HG02678 (cell line): ENCODE measurements at regions not wholly inside any gene's neighbourhood (a gene's known extent, or its start where the extent isn't known, plus 50 kb on each side); places are given as distances from the start of the nearest gene placed in this dataset.

Experiments
- ATAC-seq: cut with Tn5 transposase; IDR thresholded peaks from one replicate; pipeline ENCODE4 v1.9.1; 2021; ENCODE audit warnings: mild to moderate bottlenecking, moderate library complexity; ENCODE audit not compliant: unreplicated experiment

- ATAC-seq = no peak
These were observed 261.4 kb downstream of the CNTN3 start for GRCh38 chr3:74353039-74353438.

DNA sequence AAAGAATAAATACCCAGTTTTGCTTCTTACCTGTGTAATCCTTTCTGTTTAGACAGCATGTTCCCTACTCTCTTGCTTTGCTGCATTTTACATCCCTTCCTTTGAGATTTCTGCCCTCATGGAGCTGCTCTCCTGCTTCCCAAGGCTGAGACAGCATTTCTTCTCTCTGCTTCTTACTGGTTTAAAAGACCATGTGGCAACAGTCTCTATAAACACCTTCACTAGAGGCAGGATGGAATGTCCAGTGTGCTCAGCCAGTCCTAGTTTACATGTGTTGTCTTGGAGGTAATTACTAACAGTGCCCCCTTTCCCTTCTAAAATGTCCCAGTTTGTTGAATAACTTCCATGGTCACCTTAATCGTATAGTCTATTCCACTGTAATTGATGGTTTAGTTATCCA lies 262.3 kb downstream of the CNTN3 start:
- ATAC-seq = no peak

- ATAC-seq = no peak
These were observed 263.2 kb downstream of the CNTN3 start for GRCh38 chr3:74351213-74351612.

GRCh38 chr3:74349015-74349414 lies 265.4 kb downstream of the CNTN3 start:
- ATAC-seq = no peak

DNA sequence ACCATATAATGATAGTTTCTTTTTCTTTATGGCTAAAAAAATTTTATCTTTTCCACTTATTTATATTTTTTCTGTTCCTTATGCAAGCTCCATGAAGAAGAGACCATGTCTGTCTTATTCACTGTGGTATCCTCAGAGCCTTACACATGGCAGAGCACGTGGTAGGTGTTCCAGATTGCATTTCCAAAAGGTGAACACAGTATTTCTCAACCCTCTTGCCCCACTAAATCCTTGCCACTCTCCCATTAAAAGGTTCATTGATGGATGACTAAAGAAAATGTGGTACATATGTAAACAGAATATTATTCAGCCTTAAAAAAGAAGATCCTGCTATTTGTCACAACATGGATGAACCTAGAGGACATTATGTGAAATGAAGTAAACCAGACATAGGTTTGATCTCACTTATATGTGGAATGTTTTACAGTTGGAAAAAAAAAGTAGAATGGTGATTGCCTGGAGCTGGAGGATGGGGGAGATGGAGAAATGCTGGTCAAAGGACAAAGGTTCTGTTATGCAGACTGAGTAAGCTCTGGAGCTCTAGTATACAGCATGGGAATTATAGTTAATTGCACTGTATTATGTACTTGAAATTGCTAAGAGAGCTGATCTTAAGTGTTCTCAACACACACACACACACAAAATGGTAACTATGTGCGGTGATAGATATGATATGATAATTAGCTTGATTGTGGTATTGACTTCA lies 266.7 kb downstream of the CNTN3 start:
- no peak for ATAC-seq

GRCh38 chr3:74346896-74347295 lies 267.6 kb downstream of the CNTN3 start:
- no peak for ATAC-seq

GRCh38 chr3:74345701-74346100 lies 268.8 kb downstream of the CNTN3 start:
- ATAC-seq = no peak

GRCh38 chr3:74344865-74345440 lies 269.5 kb downstream of the CNTN3 start:
- ATAC-seq = no peak

DNA sequence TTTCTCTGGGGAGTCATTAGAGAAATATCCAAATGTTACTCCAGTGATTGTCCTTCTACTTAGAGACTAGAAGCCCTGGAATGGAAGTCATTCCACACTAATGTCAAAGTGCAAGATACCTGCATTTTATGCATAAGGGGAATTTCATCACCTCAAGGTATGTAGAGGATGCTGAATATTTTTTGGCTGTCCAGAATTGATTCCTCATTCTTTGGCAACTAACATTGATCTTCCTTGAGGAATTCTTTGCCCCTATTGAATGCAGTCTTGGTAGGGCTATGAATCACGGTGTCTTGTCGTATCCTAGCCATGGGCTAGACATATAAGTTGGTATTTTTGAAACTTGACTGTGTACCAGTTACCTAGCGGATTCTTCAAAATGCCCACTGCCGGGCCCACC lies 271.1 kb downstream of the CNTN3 start:
- no peak for ATAC-seq

DNA sequence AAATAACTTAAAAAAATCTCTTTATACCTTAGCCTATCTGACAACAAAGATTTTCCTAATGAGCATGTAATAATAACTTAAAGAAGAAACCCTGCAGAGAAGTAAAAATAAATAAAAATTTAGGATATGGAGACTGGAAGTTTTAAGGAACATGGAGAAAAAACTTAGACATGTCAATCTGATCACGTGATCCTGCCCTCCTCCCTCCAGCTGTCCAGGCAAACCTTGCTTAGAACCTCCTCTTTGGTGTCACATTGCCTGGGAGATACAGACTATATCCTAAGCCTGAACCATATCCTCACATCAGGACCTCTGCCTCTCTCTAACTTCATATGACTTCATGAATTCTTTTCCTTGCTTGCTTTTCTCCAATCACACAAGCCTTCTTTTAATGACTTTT lies 275.5 kb downstream of the CNTN3 start:
- ATAC-seq = no peak

- ATAC-seq = no peak
These were observed 282.3 kb downstream of the CNTN3 start for GRCh38 chr3:74332165-74332564.

DNA sequence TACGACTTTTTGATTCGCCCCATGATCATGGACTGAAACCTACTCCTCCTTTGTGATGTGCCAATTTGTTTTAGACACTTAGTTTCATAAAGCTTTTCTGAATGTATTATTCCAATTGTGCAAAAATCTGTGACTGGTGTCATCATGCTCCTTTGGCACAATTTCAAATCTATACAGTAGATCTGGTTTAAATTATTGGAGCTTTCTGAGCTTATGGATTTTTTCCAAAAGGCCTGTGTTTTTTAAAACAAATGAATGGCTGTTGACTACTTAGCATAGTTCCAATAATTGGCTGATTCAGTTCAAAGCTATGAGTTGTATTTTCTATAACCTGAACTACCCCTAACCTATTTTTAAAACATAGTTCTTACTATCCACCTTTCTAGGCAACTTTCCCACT lies 282.7 kb downstream of the CNTN3 start:
- no peak for ATAC-seq

DNA sequence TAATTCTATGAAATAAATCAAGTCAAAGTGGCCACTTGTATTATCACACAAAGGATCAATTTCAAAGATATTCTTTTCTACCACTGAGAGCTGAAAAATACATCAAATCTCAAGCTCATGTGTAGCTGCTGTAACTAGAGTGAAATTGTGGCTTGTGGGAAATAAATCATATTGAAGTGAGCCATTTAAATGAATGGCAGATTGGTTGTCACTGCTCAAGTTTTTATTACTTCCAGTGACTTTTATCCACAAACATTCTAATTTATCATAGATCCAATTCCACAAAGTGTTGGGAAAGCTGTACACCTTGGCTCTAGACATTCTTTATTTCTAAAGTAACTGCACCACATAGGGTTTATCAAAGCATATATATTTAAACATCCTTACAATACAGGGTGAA lies 285.4 kb downstream of the CNTN3 start:
- no peak for ATAC-seq

DNA sequence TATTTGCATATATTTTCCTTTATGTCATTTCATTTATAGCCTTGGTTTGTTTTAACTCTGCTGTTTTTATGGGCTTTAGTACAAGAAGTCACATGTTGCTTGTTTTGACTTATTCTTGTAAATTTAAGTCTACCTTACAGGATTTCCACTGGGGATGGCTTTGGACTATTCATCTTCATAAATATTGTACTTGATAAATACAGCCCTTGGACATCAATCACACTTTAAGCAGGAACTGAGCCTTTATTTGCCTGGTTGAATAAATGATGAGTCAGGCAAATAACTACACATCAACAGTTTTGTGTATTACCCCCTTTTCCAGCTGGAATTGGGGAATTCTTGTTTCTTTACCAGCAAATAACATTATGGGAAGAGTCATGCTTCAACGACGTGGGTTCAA lies 286.0 kb downstream of the CNTN3 start:
- no peak for ATAC-seq

DNA sequence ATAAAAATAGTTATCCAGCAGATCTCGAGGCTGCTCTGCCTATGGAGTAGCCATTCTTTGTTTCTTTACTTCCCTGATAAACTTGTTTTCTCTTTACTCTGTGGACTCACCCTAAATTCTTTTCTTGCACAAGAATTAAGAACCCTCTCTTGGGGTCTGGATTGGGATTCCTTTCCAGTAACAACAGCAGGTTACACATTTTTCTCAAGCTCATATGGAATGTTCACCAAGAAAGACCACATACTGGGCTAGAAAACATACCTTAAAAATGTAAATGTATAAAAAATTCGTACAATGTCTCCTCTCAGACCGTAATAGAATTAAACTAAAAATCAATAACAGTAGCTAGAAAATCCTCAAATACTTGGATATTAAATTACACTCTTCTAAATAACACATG lies 299.2 kb downstream of the CNTN3 start:
- ATAC-seq = no peak

- no peak for ATAC-seq
These were observed 299.8 kb downstream of the CNTN3 start for GRCh38 chr3:74314696-74315095.

DNA sequence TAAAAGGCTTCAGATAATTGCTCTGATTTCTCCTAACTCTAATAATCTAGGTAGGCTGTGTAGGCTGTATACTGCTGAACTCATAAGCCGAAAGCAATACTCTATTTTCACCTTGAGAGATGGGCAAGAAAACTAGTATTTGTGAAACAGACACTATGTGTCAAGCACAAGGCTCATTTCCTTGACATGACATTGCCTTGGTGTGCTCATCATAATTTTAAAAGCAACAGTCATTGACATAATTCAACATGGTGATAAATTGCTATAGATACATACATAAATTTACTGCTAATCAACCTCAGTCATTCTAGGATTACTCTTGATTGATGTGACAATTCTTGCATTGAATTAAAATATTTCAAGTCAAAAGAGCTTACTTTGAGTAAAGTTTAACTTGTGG lies 304.7 kb downstream of the CNTN3 start:
- ATAC-seq = no peak

DNA sequence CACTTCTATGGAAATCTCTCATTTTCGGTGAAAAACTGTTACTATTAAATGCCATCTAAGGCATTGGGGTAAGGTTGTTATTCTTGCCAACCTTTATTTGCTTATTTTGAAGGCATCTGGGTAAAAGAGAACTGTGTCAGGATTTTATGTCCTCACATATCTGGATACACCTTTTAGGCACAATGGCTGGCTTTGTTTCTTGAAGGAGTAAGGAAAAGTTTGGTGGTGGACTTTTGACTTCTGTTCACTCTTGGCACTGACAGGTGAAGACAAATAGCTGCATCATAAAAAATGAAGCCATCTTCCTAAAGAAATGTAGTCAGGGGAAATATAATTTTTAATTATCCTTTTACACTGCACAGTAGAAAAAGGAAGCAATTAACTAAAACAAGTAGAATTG lies 310.0 kb downstream of the CNTN3 start:
- no peak for ATAC-seq

DNA sequence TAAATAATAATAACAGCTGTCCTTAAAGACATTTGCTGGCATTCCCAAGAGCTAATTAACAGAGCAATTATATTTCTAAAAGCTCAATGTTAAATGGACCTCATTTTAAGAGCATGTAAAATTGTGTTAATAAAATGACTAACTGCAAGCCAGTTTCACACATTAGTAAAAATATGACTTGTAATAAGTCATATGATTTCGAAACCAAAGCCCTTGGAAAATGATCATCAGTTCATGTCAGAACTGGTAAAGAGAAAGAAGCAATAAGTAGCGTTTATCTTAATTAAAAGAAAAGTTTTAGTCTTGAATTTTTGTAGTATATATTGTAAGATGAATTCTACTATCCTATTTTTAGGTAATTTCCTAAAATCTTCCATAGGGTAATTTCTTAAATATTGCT lies 310.7 kb downstream of the CNTN3 start:
- ATAC-seq = no peak

DNA sequence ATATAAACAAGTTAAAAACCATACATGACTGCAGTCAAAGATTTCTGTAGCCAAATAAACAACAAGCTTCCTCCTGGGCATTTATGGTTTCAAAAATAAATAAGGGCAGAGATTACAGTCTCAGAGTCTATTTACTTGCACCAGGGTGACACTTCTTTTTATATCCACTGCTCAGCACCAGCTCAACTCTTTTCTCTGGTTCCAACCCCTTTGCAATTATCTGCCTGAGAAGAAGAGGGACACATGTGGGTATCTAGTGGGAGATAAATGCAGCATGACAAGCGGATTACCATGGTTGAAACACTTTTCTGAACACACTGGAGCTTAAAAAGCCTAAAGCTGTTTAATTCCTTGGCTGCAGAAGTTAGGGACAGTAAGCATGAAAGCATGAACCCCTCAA lies 311.5 kb downstream of the CNTN3 start:
- no peak for ATAC-seq

DNA sequence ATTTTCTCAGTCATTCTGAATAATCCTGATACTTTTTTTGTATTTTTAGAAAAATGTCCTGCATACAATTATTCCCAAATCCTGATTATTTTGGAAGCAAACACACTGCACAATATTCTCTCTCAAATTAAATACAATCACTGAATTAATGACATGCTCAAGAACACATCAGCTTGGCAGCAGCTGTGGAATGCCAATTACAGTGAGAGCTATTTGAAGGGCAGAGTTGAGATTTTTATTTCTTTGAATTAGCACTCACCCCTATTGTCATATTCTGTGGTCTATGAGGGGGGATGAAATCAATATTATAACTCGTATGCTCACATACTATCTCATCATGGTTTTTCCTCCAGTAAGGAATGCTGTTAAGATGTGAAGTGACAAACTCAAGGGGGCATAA lies 312.2 kb downstream of the CNTN3 start:
- no peak for ATAC-seq

GRCh38 chr3:74301056-74301455 lies 313.4 kb downstream of the CNTN3 start:
- no peak for ATAC-seq

GRCh38 chr3:74295479-74295878 lies 319.0 kb downstream of the CNTN3 start:
- no peak for ATAC-seq
